ENCODE measurements at regions not wholly inside any gene's neighbourhood (a gene's known extent, or its start where the extent isn't known, plus 50 kb on each side); places are given as distances from the start of the nearest gene placed in this dataset.
"Not testable (repeated sequence)": the region's sequence is repeated elsewhere in the genome, so short reads cannot be mapped to it uniquely, and the experiment has no call there.

DNA sequence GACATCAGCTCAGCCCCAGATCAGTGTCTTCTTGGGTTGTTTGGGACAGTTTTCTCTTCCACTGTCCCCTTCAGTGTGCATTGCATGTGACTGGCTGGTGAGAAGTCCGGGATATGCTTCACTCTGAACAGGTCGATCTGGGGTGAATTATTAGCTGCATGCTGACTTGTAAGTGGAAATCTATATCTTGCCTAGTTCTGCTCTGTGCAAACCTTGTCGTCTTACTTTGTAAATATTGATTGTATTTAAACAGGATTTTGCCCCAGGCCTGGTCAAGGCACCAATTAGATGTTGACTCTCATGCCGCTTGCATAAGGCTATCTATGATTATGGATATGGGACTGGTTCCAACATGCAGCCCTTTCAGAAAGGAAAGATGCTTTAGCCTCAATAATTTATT is 669.7 kb downstream of the TYW1 start:
- intact Hi-C loops (cut with micrococcal nuclease), result not testable (repeated sequence)

DNA sequence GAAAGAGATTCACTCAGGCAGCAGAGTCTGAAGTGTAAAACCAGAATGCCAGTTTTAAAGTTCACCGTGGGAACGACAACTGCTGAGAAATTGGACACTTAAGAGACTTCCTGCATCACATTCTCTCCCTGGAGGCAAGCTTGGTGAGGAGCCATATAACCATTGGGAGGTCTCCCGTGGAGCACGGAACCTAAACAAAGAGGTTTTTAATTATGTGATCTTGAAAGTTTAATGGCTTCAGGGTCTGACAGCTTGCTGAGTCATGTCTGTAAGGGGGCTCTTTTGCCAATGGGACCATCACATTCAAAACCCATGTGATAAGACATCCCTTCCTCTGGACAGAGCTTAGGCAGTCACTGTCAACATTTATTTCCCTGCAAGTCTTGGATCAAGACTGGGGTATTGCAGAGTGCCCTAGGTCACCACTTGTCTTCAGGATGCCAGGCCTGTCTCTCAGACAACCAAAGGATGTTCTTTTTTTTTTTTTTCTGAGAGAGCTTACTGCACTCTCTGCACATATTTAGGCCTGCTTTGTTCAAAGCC is 674.4 kb downstream of the TYW1 start:
- intact Hi-C loops (cut with micrococcal nuclease), result no loop called here

DNA sequence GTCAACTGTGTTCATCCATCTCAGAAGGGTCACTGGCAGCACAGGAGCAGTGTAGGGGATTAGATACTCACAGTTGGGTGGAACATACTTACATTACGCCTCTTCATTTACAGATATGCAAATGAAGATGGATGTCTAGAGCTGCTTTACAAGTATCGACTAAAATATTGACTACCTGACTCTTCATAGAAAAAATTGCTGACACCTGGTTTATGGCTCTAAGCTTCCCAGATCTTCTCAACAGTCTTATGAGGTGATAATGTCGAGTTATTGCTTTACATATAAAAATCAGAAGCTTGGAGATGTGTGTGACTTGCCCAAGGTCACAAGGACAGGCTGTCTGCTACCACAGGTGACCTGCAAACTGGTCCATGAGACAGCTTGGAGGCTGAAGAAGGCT is 677.2 kb downstream of the TYW1 start:
- intact Hi-C loops (cut with micrococcal nuclease), result no loop called here

GRCh38 chr7:67674862-67675261 is 678.2 kb downstream of the TYW1 start:
- intact Hi-C loops (cut with micrococcal nuclease), result not testable (repeated sequence)

- intact Hi-C loops (cut with micrococcal nuclease), result no loop called here
Measured at GRCh38 chr7:67675971-67676370, 679.3 kb downstream of the TYW1 start.

DNA sequence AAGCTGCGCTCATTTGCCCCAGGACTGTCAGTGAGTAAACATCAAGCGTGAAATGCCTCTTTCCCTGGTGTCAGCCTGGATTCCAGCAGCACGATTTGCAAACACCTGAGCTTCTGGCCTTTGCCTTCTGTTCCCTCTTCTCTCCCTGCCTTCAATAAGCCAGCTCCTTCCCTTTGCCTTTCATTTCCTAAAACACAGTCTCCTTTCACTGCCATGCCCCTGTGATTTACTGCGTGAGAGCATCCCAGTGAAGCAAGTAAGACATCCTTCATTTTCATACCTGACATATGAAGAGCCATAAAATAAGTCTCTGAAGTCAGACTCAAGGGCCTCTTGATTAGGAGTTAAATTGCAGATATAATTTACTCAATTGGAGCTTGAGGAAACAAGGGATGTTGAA is 681.8 kb downstream of the TYW1 start:
- intact Hi-C loops (cut with micrococcal nuclease), result no loop called here

DNA sequence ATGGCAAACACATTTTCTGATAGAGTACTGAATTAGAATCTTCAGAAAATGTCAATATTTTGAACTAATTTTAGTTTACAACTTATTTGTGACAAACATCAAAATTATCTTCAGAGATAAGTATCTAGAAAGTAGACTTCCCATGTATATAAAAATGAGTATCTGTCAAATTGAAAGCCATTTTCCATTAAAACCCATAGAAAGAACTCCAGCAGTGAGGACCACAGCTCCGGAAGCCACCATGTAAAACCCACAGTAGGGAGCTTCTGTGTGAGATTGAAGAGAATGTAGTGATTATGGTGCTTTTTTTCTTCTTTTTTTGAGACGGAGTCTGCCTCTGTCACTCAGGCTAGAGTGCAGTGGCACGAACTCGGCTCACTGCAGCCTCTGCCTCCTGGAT is 687.0 kb downstream of the TYW1 start:
- intact Hi-C loops (cut with micrococcal nuclease), result no loop called here

GRCh38 chr7:67690700-67691099 is 694.1 kb downstream of the TYW1 start:
- intact Hi-C loops (cut with micrococcal nuclease), result no loop called here

DNA sequence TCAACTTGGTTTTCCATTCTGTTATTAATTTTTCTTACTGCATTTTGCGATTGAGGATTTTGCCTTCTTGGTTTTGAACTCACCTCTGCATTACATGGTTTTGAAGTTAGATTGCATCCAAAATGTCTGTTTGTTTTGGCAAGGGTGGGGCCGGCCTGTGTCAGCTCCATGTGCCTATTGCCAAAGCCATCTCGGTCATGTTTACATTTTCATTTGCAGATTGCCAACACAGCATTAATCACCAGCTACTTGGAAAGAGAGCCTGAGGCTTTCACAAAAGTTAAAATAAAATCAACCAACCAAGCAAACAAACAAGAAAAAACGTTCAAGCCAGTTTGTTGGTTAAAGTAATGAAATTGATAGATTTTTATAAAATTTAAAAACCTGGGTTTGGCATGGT is 695.8 kb downstream of the TYW1 start:
- intact Hi-C loops (cut with micrococcal nuclease), result no loop called here

DNA sequence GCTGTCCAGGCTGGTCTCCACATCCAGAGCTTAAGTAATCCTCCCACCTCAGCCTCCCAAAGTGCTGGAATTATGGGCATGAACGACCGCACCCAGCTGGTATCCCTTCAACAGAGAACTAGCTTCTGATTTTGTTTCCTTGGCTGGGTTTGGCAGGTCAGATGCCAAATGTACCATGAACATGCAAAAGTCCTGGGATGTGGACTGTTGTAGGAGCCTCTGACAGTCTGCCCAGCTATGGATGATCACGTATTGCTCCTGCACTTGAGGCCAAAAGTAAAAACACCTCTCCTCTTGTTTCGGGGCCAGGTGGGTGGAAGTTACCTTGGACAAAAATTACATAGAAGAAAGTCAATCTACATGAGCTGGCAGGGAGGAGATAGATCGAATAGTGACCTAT is 699.5 kb downstream of the TYW1 start:
- intact Hi-C loops (cut with micrococcal nuclease), result no loop called here

GRCh38 chr7:67696878-67697277 is 700.2 kb downstream of the TYW1 start:
- intact Hi-C loops (cut with micrococcal nuclease), result no loop called here

DNA sequence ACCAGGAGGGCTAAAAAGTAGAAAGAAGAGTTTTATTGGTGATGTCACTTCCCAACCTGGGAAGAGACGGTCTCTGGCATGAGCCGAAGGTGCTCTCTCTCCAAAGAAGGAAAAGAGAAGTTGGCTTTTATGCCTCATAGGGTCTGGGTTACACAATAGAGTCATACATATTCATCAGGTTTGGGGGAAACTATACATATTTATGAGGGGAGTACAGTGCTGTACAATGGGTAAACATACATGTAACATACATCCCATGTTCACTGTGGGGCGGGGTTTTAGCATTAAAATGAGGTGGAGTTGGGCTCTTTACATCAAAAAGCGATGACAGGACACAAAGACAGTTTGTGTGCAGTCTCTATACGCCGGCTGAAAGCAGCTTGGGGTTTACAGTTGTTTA is 701.7 kb downstream of the TYW1 start:
- intact Hi-C loops (cut with micrococcal nuclease), result no loop called here

DNA sequence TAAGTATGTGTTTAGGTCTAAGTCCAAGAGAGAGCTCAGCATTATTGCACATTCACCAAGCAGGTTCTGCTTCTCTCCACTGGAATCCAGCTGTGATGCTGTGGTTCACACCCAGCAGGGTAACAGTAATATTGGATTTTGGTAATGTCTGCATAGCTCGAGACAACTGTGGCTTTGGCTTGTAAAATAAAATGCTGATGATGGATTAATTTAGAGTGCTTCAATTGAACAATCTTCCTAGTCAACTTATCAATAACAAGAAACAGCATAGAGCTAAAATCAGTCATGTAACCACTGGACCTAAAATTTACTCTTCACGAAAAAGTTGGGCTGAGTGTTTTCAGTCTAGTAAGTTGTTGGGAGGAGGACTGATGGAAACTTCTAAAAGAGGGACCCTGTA is 709.2 kb downstream of the TYW1 start:
- intact Hi-C loops (cut with micrococcal nuclease), result no loop called here

DNA sequence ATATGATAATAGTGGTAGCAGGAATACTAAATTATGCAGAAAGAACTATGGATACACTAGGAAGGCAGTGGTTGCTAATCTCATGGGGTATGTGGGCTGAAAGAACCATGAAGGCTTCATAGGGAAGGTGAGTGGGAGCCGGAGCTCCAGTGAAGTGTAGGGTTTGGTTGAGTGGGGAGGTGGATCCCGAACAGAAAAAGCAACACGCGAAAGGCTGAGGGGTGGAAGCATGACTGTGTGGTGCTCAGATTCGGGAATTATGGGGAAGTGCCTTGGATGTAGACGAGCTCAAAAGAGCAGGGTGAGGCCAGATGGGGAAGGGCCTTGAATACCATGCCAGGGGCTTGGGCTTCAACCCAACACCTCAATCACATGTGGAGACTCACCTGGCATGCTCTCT is 715.1 kb downstream of the TYW1 start:
- intact Hi-C loops (cut with micrococcal nuclease), result no loop called here

- intact Hi-C loops (cut with micrococcal nuclease), result no loop called here
Measured at GRCh38 chr7:67713451-67714056, 716.9 kb downstream of the TYW1 start.

- intact Hi-C loops (cut with micrococcal nuclease), result no loop called here
Measured at GRCh38 chr7:67716729-67717128, 720.1 kb downstream of the TYW1 start.

DNA sequence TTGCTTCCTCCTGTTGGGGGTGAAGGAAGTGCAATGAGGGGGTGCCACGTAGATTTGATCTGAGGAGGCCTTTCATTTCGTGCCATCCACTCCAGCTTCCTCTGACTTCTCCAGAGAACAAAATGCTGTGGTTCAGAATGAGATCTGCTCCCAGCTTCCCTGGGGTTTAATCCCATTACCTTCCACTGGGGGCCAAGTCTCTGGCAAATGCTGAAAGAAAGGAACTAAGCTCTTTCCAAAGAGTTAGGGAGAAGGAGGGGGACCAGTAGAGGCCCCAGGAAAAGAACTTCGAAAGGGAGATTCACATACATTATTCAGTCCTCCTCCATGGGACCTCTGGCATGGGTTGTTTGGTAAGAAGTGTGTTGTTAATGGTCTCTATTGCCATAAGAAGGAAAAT is 727.0 kb downstream of the TYW1 start:
- intact Hi-C loops (cut with micrococcal nuclease), result no loop called here

GRCh38 chr7:67724435-67724834 is 727.8 kb downstream of the TYW1 start:
- intact Hi-C loops (cut with micrococcal nuclease), result no loop called here

- intact Hi-C loops (cut with micrococcal nuclease), result no loop called here
Measured at GRCh38 chr7:67724955-67725354, 728.3 kb downstream of the TYW1 start.

GRCh38 chr7:67725423-67725822 is 728.8 kb downstream of the TYW1 start:
- intact Hi-C loops (cut with micrococcal nuclease), result no loop called here

GRCh38 chr7:67729771-67730170 is 733.1 kb downstream of the TYW1 start:
- intact Hi-C loops (cut with micrococcal nuclease), result no loop called here

DNA sequence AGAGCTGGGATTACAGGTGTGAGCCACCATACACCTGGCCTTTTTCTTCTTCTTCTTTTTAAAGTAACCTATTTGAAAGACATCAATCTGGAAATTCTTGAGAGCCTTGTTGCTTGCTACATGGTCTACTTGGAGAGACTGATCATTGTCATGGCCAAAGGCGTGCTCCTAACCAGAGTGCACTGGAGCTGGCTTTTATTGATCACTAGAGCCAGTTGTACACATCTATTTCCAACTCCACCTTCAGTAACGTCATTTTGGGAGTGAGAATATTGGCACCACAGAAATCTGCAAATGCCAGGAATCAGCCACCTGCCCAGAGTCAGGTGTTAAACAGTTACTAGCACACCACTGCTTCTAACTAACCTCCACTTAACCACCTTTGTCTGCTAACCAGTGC is 735.1 kb downstream of the TYW1 start:
- intact Hi-C loops (cut with micrococcal nuclease), result no loop called here

- intact Hi-C loops (cut with micrococcal nuclease), result no loop called here
Measured at GRCh38 chr7:67732898-67733297, 736.3 kb downstream of the TYW1 start.

GRCh38 chr7:67738145-67738544 is 741.5 kb downstream of the TYW1 start:
- intact Hi-C loops (cut with micrococcal nuclease), result no loop called here

Data from T-helper 2 cell treated with Interferon-gamma antibody and Interleukin-4, amounts not matched to agents 100 ng/mL and 5 ng/mL, for 36 hours (primary cell).